ENCODE measurements at regions not wholly inside any gene's neighbourhood (a gene's known extent, or its start where the extent isn't known, plus 50 kb on each side); places are given as distances from the start of the nearest gene placed in this dataset.

DNA sequence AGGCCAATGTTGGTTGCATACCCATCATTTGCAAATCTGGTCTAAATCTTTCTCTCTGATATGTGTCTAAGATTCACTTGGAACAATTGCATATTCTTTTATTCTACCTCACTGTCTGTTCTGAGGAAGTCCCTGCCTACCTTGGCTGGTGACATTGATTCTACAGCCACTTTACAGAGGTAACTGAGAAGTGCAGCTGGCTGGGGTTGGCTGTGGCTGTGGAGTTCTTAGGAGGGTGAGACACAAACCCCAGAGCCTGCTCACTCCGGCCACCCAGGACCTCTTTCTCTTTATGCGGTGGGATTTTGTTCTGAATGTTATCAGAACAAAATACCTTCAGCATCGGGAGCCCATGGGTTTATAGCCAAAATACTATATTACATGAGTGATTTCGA is 54.5 kb upstream of the IRS2 start:
- TF ChIP-seq, protein P1, sequence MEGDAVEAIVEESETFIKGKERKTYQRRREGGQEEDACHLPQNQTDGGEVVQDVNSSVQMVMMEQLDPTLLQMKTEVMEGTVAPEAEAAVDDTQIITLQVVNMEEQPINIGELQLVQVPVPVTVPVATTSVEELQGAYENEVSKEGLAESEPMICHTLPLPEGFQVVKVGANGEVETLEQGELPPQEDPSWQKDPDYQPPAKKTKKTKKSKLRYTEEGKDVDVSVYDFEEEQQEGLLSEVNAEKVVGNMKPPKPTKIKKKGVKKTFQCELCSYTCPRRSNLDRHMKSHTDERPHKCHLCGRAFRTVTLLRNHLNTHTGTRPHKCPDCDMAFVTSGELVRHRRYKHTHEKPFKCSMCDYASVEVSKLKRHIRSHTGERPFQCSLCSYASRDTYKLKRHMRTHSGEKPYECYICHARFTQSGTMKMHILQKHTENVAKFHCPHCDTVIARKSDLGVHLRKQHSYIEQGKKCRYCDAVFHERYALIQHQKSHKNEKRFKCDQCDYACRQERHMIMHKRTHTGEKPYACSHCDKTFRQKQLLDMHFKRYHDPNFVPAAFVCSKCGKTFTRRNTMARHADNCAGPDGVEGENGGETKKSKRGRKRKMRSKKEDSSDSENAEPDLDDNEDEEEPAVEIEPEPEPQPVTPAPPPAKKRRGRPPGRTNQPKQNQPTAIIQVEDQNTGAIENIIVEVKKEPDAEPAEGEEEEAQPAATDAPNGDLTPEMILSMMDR (IDR thresholded peaks at IDR 0.05): no peak
- TF ChIP-seq POLR2AphosphoS5 (IDR thresholded peaks at IDR 0.05; ENCODE audit: low read depth, low read length) (no peak), TCF7L2 (IDR thresholded peaks at IDR 0.05; ENCODE audit: low read depth, low read length) (no peak)
